AML-193 (cell line): ENCODE measurements at regions not wholly inside any gene's neighbourhood (a gene's known extent, or its start where the extent isn't known, plus 50 kb on each side); places are given as distances from the start of the nearest gene placed in this dataset.
A peak's percentile ranks its signal among the peaks of the same experiment; 100 is the strongest.

Source experiments
- DNase-seq, 2 experiments: peaks; one replicate each; lab custom pipeline; 2025; lab: John Stamatoyannopoulos, UW

- no peak for DNase-seq
These were observed 1184.8 kb downstream of the DTWD2 start for GRCh38 chr5:117803533-117803932.

- no peak for DNase-seq
These were observed 1186.8 kb downstream of the DTWD2 start for GRCh38 chr5:117801583-117801982.

DNA sequence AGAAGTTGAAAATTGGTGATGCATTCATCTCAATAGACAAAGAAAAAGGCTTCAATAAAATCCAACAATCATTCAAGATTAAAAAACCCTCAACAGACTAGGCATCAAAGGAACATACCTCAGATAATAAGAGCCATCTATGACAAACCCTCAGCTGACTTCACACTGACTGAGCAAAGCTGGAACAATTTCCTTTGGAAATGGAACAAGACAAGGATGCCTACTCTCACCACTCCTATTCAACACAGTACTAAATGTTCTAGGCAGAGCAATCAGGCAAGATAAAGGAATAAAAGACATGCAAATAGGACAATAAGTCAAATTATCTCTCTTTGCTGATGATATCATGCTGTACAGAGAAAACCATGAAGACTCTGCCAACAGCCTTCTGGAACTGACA lies 1188.1 kb downstream of the DTWD2 start:
- no peak for DNase-seq

- DNase-seq = no peak
These were observed 1193.5 kb downstream of the DTWD2 start for GRCh38 chr5:117794847-117795246.

DNA sequence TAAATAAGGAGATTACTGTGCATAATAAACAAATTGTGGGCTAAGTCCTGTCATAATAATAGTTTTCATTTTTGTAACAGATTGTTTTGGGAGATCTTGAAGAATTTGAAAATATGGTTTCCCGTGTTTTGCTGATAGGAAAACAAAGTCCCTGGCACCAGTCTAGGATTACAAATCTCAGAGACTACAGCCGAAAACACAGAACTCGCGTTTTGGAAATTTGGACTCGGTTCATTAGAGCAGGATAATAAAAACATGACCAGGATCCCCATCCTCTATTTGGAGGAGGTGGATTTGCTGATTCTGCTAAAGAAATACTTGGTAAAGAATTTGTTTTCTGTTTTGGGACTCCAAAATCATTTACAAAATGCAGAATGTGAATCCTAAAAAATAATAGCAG lies 1194.4 kb downstream of the DTWD2 start:
- DNase-seq = no peak

GRCh38 chr5:117792476-117792875 lies 1195.9 kb downstream of the DTWD2 start:
- DNase-seq = no peak

DNA sequence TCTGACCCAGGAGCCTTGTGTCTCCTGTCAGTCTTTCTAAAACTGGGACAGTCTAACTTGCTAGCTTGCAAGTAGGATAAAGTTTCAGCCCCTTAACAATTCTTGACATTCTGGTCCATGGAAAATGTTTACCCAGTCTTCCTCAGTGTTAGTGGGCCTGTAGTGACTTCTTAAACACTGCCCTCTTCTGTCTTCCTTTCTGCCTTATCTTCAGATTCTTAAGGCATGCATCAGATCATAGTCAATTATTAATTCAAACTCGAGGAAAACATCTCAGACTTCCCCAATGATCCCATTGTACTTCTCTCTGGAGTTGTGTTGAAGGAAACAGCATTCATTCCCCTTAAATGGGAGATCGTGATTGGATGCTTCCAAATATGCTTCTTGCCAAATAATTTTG lies 1199.8 kb downstream of the DTWD2 start:
- no peak for DNase-seq

- DNase-seq = no peak
These were observed 1204.5 kb upstream of the SEMA6A start for GRCh38 chr5:117779171-117779570.

- DNase-seq = no peak
These were observed 1202.4 kb upstream of the SEMA6A start for GRCh38 chr5:117776977-117777376.

GRCh38 chr5:117769877-117770276 lies 1195.3 kb upstream of the SEMA6A start:
- no peak for DNase-seq

DNA sequence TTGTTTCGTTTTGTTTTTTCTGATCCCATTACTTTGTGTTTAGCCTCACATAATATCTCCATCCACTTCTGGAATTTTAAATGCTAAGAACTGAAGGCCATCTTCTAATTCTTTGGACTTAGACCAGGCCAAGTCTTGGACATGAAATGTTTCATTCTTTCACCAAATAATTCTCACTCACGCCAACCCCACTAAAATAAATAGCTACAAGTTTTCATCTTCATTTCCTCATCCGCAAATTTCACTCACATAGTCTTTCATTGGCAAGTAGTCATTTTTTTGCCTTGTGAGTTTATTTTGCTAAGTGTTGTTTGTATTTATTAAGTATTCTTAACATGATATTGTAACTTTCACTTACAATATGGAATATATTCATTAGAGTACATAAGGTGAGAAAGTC lies 1188.6 kb upstream of the SEMA6A start:
- no peak for DNase-seq

DNA sequence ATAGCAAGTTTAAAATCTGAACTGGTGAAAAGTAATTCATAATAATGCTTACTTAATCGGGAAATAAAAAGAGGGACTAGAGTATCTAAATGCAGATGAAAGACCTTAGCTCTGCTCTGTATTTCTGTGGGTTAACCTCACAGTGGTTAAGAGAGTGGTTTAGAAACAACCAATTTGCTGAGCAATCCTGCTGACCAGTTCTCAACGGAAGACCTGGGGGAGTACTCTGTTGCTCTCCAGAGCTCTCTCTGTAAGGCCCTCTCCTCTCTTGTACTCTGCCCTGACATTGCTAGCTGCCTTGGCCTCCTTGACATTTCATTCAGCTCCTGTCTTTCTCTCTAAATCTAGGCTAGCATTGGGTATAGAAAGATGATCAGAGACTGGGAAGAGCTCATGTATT lies 1186.6 kb upstream of the SEMA6A start:
- DNase-seq = peak; percentile 69 to 70

GRCh38 chr5:117759849-117760499 lies 1185.4 kb upstream of the SEMA6A start:
- DNase-seq = no peak

GRCh38 chr5:117752403-117752802 lies 1177.8 kb upstream of the SEMA6A start:
- no peak for DNase-seq

- DNase-seq = no peak
These were observed 1173.7 kb upstream of the SEMA6A start for GRCh38 chr5:117748336-117748735.

DNA sequence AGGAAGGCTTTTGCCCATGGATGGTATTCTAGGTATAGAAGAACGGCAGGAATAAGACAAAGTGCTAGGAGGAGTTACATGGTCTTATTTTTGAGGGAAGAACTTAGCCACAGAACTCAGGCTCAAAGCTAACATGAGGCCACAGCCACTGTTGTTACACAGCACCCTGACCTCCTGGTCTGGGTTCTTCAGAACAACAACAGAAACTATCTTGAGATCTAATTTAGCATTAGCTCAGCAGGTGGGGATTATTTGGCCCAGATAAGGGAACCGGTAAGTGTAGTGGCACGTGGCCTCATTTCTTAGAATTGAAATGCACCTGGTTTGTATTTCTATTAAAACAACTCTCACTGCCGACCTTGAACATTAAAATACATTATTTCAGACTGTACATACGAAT lies 1168.7 kb upstream of the SEMA6A start:
- no peak for DNase-seq

- no peak for DNase-seq
These were observed 1167.1 kb upstream of the SEMA6A start for GRCh38 chr5:117741655-117742206.

DNA sequence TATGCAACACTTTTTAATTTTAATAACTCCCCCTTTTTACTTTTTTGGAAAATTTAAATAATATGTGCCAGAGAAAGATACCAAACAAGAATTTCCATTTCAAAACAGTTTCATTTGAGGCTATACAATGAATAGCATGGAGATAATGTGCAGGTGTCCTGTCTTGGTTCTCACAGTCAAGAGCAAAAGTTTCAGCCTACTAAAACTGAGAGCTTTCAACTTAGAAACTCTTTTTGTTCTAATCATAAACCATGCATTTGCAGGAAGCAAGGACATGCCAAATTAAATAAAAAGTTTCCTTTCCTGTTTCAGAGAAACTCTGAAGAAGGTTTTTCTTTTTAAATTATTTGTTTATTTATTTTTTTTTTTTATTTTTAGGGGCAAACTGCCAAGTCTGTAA lies 1165.6 kb upstream of the SEMA6A start:
- DNase-seq = no peak

- no peak for DNase-seq
These were observed 1163.9 kb upstream of the SEMA6A start for GRCh38 chr5:117738571-117738970.

DNA sequence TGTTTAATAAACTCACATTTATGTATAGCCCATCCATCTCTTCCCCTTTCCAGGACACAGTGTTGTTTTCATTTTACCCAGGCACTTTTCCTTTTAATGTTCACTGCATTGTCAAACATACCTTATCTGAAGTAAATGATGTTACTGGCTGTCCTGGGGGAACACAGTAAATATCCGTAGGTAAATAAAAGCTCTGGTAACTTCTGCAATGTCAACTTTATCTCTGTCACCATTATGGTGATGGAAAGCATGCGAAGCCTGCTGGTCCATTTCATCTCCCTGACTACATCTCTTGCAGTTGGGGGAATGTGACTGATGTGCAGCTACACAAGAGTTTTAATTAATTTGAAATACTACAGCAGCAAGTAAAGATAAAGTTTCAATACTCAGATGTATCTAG lies 1162.1 kb upstream of the SEMA6A start:
- no peak for DNase-seq

DNA sequence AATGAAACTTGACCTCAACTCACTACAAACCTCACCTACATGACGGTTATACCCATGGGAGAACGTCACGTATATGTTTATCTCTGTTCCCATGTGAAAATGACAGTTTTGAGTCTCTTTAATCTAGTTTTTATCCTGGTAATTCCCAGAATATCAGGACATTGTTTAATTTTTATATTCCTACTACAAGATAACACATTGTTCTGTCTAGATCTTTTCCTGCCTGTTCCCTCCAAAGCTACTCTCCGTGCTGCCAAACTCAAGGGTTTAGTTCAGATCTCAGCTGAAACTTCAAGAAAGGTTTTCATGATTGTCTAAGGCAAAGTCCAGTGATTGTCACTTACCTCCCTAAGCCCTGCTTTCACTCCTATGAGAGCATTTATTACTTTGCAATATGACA lies 1159.4 kb upstream of the SEMA6A start:
- DNase-seq = no peak

- no peak for DNase-seq
These were observed 1158.4 kb upstream of the SEMA6A start for GRCh38 chr5:117733051-117733450.

- no peak for DNase-seq
These were observed 1157.6 kb upstream of the SEMA6A start for GRCh38 chr5:117732264-117732663.

DNA sequence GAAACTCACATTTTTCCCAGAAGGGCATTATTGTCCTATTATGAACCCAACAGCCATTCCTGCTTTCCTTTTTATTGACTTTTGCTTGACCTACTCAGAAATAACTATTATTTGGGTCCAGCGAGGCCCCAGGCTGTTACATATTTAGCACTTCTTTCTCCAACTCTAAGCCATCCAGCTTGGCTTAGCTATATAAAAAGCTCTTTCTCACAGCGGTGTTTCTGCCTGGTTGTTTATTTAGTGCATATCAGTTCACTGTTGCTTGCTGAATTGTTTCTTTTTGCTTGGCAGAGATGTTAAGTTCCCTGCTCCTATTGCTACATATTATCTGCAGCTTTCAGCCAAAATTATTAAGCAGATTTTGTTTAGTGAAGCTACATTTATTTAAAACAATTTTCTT lies 1156.8 kb upstream of the SEMA6A start:
- no peak for DNase-seq
